ENCODE measurements at regions not wholly inside any gene's neighbourhood (a gene's known extent, or its start where the extent isn't known, plus 50 kb on each side); places are given as distances from the start of the nearest gene placed in this dataset.

DNA sequence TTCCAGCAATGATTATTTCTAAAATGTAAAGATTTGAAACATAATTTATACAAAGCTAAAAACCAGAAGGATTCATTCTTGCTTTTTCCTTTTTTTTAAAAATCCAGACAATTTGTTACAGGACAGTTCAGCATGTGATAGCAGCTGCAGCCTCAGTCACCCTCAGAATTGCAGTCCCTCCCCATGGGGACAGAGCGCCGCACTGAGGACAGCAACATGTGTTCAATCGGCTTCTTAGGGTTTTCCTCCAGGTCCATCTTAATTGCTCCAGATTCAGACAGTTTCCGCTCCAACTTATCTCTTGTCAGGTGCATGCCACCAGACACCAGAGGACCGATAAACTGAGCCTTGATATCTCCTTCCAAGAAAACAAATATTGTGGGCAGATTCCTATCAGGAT lies 134.9 kb upstream of the TBC1D5 start:
- no peak for TF ChIP-seq TCF12 (IDR thresholded peaks at IDR 0.05; ENCODE audit: low read depth)
- TF ChIP-seq, protein P1, sequence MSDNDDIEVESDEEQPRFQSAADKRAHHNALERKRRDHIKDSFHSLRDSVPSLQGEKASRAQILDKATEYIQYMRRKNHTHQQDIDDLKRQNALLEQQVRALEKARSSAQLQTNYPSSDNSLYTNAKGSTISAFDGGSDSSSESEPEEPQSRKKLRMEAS (IDR thresholded peaks at IDR 0.05), result no peak
- no peak for TF ChIP-seq ZBTB7A (IDR thresholded peaks at IDR 0.05; ENCODE audit: low read depth)
- TF ChIP-seq EP300 (IDR thresholded peaks at IDR 0.05; ENCODE audit: borderline replicate concordance), result no peak
- no peak for TF ChIP-seq RAD21 (IDR thresholded peaks at IDR 0.05; ENCODE audit: low read depth)
- TF ChIP-seq, protein P2, sequence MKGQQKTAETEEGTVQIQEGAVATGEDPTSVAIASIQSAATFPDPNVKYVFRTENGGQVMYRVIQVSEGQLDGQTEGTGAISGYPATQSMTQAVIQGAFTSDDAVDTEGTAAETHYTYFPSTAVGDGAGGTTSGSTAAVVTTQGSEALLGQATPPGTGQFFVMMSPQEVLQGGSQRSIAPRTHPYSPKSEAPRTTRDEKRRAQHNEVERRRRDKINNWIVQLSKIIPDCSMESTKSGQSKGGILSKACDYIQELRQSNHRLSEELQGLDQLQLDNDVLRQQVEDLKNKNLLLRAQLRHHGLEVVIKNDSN (IDR thresholded peaks at IDR 0.05), result no peak
- TF ChIP-seq FOXM1 (IDR thresholded peaks at IDR 0.05; ENCODE audit: borderline replicate concordance, low read depth), result no peak
- no peak for TF ChIP-seq EGR1 (IDR thresholded peaks at IDR 0.05)
- TF ChIP-seq YY1 (IDR thresholded peaks at IDR 0.05; ENCODE audit: low read depth), result no peak
- no peak for TF ChIP-seq TEAD4 (IDR thresholded peaks at IDR 0.05)

DNA sequence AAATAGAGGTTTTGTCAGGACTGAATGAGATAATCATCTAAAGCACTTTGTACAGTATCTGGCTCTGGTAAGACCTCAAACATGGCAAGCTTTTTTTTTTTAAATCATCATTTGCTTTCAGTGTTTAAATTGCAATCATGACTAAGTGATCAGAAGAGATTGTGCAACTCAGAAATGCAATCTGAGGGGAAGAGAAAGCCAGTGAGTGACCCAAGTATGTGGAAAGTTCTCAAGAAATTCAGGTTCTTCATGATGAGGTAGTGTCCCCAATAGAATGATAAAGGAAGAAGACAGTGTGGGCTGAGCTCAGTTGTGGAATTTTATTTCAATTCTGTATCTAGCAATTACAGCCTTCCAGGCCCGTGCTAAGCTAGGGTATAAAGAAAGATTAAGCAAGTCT lies 132.2 kb upstream of the TBC1D5 start:
- no peak for TF ChIP-seq YY1 (IDR thresholded peaks at IDR 0.05; ENCODE audit: low read depth)
- no peak for TF ChIP-seq TCF12 (IDR thresholded peaks at IDR 0.05; ENCODE audit: low read depth)

DNA sequence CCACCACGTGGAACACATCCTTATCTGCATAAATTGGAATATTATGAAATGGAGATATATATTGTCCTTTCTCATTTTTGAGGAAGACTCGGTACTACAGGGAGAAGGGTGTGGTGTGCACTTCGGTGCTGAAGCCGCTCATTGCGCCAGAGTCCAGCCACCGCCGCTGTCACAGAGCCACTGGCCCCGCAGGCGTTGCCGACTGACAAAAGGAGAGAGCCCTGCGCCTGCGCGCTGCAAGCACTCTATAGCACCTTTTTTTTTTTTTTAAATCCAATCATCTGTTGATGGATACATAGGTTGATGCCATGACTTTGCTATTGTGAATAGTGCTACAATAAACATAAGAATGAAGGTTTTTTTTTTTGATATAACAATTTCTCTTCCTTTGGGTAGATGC lies 130.0 kb upstream of the TBC1D5 start:
- no peak for TF ChIP-seq TAF1 (IDR thresholded peaks at IDR 0.05; ENCODE audit: low read depth)
- TF ChIP-seq, protein P3, sequence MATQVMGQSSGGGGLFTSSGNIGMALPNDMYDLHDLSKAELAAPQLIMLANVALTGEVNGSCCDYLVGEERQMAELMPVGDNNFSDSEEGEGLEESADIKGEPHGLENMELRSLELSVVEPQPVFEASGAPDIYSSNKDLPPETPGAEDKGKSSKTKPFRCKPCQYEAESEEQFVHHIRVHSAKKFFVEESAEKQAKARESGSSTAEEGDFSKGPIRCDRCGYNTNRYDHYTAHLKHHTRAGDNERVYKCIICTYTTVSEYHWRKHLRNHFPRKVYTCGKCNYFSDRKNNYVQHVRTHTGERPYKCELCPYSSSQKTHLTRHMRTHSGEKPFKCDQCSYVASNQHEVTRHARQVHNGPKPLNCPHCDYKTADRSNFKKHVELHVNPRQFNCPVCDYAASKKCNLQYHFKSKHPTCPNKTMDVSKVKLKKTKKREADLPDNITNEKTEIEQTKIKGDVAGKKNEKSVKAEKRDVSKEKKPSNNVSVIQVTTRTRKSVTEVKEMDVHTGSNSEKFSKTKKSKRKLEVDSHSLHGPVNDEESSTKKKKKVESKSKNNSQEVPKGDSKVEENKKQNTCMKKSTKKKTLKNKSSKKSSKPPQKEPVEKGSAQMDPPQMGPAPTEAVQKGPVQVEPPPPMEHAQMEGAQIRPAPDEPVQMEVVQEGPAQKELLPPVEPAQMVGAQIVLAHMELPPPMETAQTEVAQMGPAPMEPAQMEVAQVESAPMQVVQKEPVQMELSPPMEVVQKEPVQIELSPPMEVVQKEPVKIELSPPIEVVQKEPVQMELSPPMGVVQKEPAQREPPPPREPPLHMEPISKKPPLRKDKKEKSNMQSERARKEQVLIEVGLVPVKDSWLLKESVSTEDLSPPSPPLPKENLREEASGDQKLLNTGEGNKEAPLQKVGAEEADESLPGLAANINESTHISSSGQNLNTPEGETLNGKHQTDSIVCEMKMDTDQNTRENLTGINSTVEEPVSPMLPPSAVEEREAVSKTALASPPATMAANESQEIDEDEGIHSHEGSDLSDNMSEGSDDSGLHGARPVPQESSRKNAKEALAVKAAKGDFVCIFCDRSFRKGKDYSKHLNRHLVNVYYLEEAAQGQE (IDR thresholded peaks at IDR 0.05; ENCODE audit: low read depth), result no peak

DNA sequence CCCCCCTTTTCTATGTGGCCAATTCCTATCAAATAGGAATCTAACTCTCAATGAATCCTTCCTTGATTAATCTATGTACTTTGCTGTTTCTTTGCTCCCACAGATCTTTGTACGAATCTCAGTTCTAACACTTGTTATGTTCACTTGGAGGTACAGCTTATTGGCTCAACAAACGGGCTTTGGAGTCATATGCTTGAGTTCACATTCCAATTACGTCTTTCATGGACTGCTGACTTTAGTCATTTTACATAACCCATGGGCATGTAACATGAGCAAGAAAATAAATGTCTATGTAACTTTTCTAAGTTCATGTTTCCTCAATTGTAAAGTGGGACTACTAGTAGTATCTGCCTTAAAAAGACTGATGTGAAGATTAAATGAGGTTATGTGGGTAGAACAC lies 123.2 kb upstream of the TBC1D5 start:
- TF ChIP-seq TCF12 (IDR thresholded peaks at IDR 0.05; ENCODE audit: low read depth) (no peak), EGR1 (IDR thresholded peaks at IDR 0.05) (no peak), CEBPB (IDR thresholded peaks at IDR 0.05) (no peak), ZBTB7A (IDR thresholded peaks at IDR 0.05; ENCODE audit: low read depth) (no peak), TAF1 (IDR thresholded peaks at IDR 0.05; ENCODE audit: low read depth) (no peak), EP300 (IDR thresholded peaks at IDR 0.05; ENCODE audit: borderline replicate concordance) (no peak), CREB1 (IDR thresholded peaks at IDR 0.05; ENCODE audit: low read depth) (no peak), NFIC (IDR thresholded peaks at IDR 0.05) (no peak), FOXM1 (IDR thresholded peaks at IDR 0.05; ENCODE audit: borderline replicate concordance, low read depth) (no peak), YY1 (IDR thresholded peaks at IDR 0.05; ENCODE audit: low read depth) (no peak), RAD21 (IDR thresholded peaks at IDR 0.05; ENCODE audit: low read depth) (no peak), TEAD4 (IDR thresholded peaks at IDR 0.05) (no peak)
- TF ChIP-seq, protein P3 (IDR thresholded peaks at IDR 0.05; ENCODE audit: low read depth), result no peak
- TF ChIP-seq, protein P2 (IDR thresholded peaks at IDR 0.05), result no peak
- TF ChIP-seq, protein P1 (IDR thresholded peaks at IDR 0.05), result no peak

DNA sequence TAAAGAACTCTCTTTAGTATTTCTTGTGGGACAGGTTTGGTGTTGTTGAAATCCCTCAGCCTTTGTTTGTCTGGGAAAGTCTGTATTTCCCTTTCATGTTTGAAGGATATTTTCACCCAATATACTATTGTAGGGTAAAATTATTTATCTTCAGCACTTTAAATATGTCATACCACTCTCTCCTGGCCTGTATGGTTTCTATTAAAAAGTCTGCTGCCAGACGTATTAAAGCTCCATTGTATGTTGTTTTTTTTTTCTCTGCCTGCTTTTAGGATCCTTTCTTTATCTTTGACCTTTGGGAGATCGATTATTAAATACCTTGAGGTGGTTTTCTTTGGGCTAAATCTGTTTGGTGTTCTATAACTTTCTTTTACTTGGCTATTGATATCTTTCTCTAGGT lies 119.0 kb upstream of the TBC1D5 start:
- no peak for TF ChIP-seq EP300 (IDR thresholded peaks at IDR 0.05; ENCODE audit: borderline replicate concordance)
- TF ChIP-seq TAF1 (IDR thresholded peaks at IDR 0.05; ENCODE audit: low read depth), result no peak
- TF ChIP-seq, protein P1 (IDR thresholded peaks at IDR 0.05), result no peak
- TF ChIP-seq EGR1 (IDR thresholded peaks at IDR 0.05), result no peak
- no peak for TF ChIP-seq NFIC (IDR thresholded peaks at IDR 0.05)
- no peak for TF ChIP-seq TEAD4 (IDR thresholded peaks at IDR 0.05)
- TF ChIP-seq YY1 (IDR thresholded peaks at IDR 0.05; ENCODE audit: low read depth), result no peak
- TF ChIP-seq CEBPB (IDR thresholded peaks at IDR 0.05), result no peak
- no peak for TF ChIP-seq RAD21 (IDR thresholded peaks at IDR 0.05; ENCODE audit: low read depth)
- TF ChIP-seq, protein P3 (IDR thresholded peaks at IDR 0.05; ENCODE audit: low read depth), result no peak
- TF ChIP-seq CREB1 (IDR thresholded peaks at IDR 0.05; ENCODE audit: low read depth), result no peak
- no peak for TF ChIP-seq TCF12 (IDR thresholded peaks at IDR 0.05; ENCODE audit: low read depth)
- no peak for TF ChIP-seq ZBTB7A (IDR thresholded peaks at IDR 0.05; ENCODE audit: low read depth)
- TF ChIP-seq, protein P2 (IDR thresholded peaks at IDR 0.05), result no peak
- no peak for TF ChIP-seq FOXM1 (IDR thresholded peaks at IDR 0.05; ENCODE audit: borderline replicate concordance, low read depth)

Measured in Ishikawa (cell line).